K562 (cell line): ENCODE measurements at regions not wholly inside any gene's neighbourhood (a gene's known extent, or its start where the extent isn't known, plus 50 kb on each side); places are given as distances from the start of the nearest gene placed in this dataset.

ENCODE experiments used
- ATAC-seq: fragments of 200-7000 bp; cut with Tn5 transposase; 3 replicates; pipeline ENCODE4 v1.9.1; 2020; ENCODE audit warnings: moderate library complexity
- BruUV-seq: library from RNA; stranded (reverse); fragments of 400-500 nt; replicated peaks from 2 replicates; lab custom pipeline; 2021; lab: Mats Ljungman, UMichigan
- CTCF ChIA-PET: fragments of 300-600 bp; formaldehyde crosslinking; extraction: SDS; loops from one replicate; lab custom pipeline; 2021; ENCODE audit warnings: low intra/inter-chr PET ratio; lab: Yijun Ruan, JAX
- POLR2A ChIA-PET: fragments of 300-600, 350-650 bp; sonication (Branson Sonifier 250); formaldehyde crosslinking; extraction: SDS; loops from one replicate; lab custom pipeline; 2021; ENCODE audit warnings: antibody characterized with exemption, inconsistent platforms; lab: Yijun Ruan, JAX
- DNase-seq, 4 experiments: peaks; one replicate each; pipeline versions ENCODE4 v3.0.0 to v3.0.0-alpha.2; 2011 to 2018; ENCODE audit warnings: low spot score in 3 of 4, mixed read lengths in 3 of 4; ENCODE audit errors: extremely low read depth in 1 of 4
- FAIRE-seq: peaks from 2 replicates; lab custom pipeline; 2011; peaks lifted over from hg19 to GRCh38; lab: Jason Lieb, UNC
- H2AFZ ChIP-seq: 2 replicates; pipeline ENCODE4 v1.6.0; 2011; ENCODE audit warnings: low read depth, low read length, control low read depth, inconsistent platforms
- H3K27ac ChIP-seq: fragments of 200-600 bp; 3 replicates; pipeline ENCODE4 v1.8.0; 2011; ENCODE audit warnings: low read depth, mild to moderate bottlenecking, control low read depth, inconsistent platforms, low read length, moderate library complexity, mixed read lengths; ENCODE audit errors: extremely low read depth
- H3K27me3 ChIP-seq, 2 experiments: fragments of 300-600 bp in 1 of 2; 2 replicates in 1 of 2; 3 replicates in 1 of 2; pipeline versions ENCODE4 v1.6.0 to v1.8.0; 2011; ENCODE audit warnings: inconsistent platforms in 2 of 2, low read length in 2 of 2, mild to moderate bottlenecking in 1 of 2, mixed read lengths in 1 of 2, moderate library complexity in 1 of 2; ENCODE audit not compliant: control insufficient read depth in 2 of 2, insufficient read depth in 2 of 2
- H3K36me3 ChIP-seq: fragments of 300-600 bp; 3 replicates; pipeline ENCODE4 v1.8.0; 2011; ENCODE audit warnings: mild to moderate bottlenecking, low read length, inconsistent platforms; ENCODE audit not compliant: control insufficient read depth, insufficient read depth
- H3K4me1 ChIP-seq, 2 experiments: fragments of 200-600 bp in 1 of 2; replicated peaks in 1 of 2; 2 replicates in 1 of 2; 3 replicates in 1 of 2; pipeline versions ENCODE4 v1.5.1 to v1.8.0; 2011; ENCODE audit warnings: inconsistent platforms in 2 of 2, low read length in 2 of 2, mild to moderate bottlenecking in 1 of 2, mixed read lengths in 1 of 2, moderate library complexity in 1 of 2; ENCODE audit not compliant: control insufficient read depth in 2 of 2, insufficient read depth in 2 of 2
- H3K4me2 ChIP-seq: 2 replicates; pipeline ENCODE4 v1.6.1; 2011; ENCODE audit warnings: low read length, control low read depth, inconsistent platforms, mixed read lengths; ENCODE audit not compliant: insufficient read depth
- H3K4me3 ChIP-seq: fragments of 200-600 bp; sonication (generic), shearing (Covaris generic); 2 replicates; pipeline ENCODE4 v1.5.1; 2016; ENCODE audit warnings: control low read depth, inconsistent platforms
- H3K79me2 ChIP-seq: fragments of 200-600 bp; 3 replicates; pipeline ENCODE4 v1.8.0; 2011; ENCODE audit warnings: low read length, inconsistent platforms; ENCODE audit not compliant: control insufficient read depth, insufficient read depth
- H3K9ac ChIP-seq, 2 experiments: 2 replicates each; pipeline versions ENCODE4 v1.6.0 to v1.6.1; 2011; ENCODE audit warnings: low read depth in 2 of 2, low read length in 2 of 2, control low read depth in 1 of 2, inconsistent platforms in 1 of 2, mild to moderate bottlenecking in 1 of 2, mixed read lengths in 1 of 2; ENCODE audit not compliant: insufficient read depth in 1 of 2
- H3K9me1 ChIP-seq: one replicate; pipeline ENCODE4 v1.6.0; 2011; ENCODE audit warnings: inconsistent platforms, mild to moderate bottlenecking, low read length, moderate library complexity; ENCODE audit not compliant: control insufficient read depth, insufficient read depth
- H3K9me3 ChIP-seq: replicated peaks from 2 replicates; pipeline ENCODE4 v1.5.1; 2011; ENCODE audit warnings: low read depth, low read length, inconsistent platforms; ENCODE audit not compliant: control insufficient read depth, insufficient read depth
- H4K20me1 ChIP-seq: replicated peaks from 2 replicates; pipeline ENCODE4 v1.6.1; 2011; ENCODE audit warnings: low read length, inconsistent platforms, mixed read lengths; ENCODE audit not compliant: control insufficient read depth, insufficient read depth
- GATA2 ChIP-seq: sonication (generic); formaldehyde crosslinking; IDR thresholded peaks from 2 replicates; pipeline ENCODE4 v1.4.0; 2020; ENCODE audit warnings: mild to moderate bottlenecking, missing genetic modification reagents
- HDAC1 ChIP-seq, 2 experiments: fragments of 450-650 bp; IDR thresholded peaks; 2 replicates each; pipeline ENCODE4 v1.6.1; 2016 to 2017; ENCODE audit warnings: inconsistent platforms in 1 of 2, mild to moderate bottlenecking in 1 of 2, moderate library complexity in 1 of 2
- HDAC6 ChIP-seq: IDR thresholded peaks from 2 replicates; pipeline ENCODE4 v1.6.1; 2012; ENCODE audit warnings: low read depth, mild to moderate bottlenecking, control low read depth, inconsistent platforms, low read length, moderate library complexity
- KAT7 ChIP-seq: sonication (generic); formaldehyde crosslinking; IDR thresholded peaks from 2 replicates; pipeline ENCODE4 v1.8.0; 2022; ENCODE audit warnings: missing genetic modification reagents, mild to moderate bottlenecking, borderline replicate concordance
- PHF20 ChIP-seq: fragments of 450-650 bp; IDR thresholded peaks from 2 replicates; pipeline ENCODE4 v1.6.1; 2018; ENCODE audit not compliant: partially characterized antibody
- PHF21A ChIP-seq: fragments of 450-650 bp; IDR thresholded peaks from 2 replicates; pipeline ENCODE4 v1.6.1; 2017; ENCODE audit warnings: low read depth, borderline replicate concordance
- PML ChIP-seq: IDR thresholded peaks from 2 replicates; pipeline ENCODE4 v1.6.1; 2012; ENCODE audit warnings: low read length, inconsistent platforms
- PYGO2 ChIP-seq: fragments of 450-650 bp; IDR thresholded peaks from 2 replicates; pipeline ENCODE4 v1.6.1; 2016; ENCODE audit warnings: mild to moderate bottlenecking, missing genetic modification characterization, moderate library complexity, missing compliant biosample characterization
- RBM15 ChIP-seq: fragments of 200-400 bp; formaldehyde crosslinking; IDR thresholded peaks from 2 replicates; pipeline ENCODE4 v1.6.1; 2018; ENCODE audit warnings: mild to moderate bottlenecking, low read length, moderate library complexity; ENCODE audit not compliant: insufficient read depth
- ZNF140 ChIP-seq: fragments of 250-450 bp; sonication (Bioruptor Pico); IDR thresholded peaks from 2 replicates; pipeline ENCODE4 v1.8.0; 2021; ENCODE audit warnings: moderate library complexity, mild to moderate bottlenecking, inconsistent platforms
- ZNF263 ChIP-seq: sonication (generic); formaldehyde crosslinking; IDR thresholded peaks from 2 replicates; pipeline ENCODE4 v1.8.0; 2022; ENCODE audit warnings: mild to moderate bottlenecking, missing genetic modification reagents, borderline replicate concordance
- ZNF766 ChIP-seq: fragments of 200-800 bp; sonication (Bioruptor generic); conservative IDR thresholded peaks from 2 replicates; pipeline ENCODE4 v1.6.1; 2016; ENCODE audit warnings: missing genetic modification characterization, missing compliant biosample characterization
- WGBS: fragments of 100-300 bp; shearing (Covaris generic); methylation state at CpG from one replicate; pipeline ENCODE4 v1.1.6; 2016; ENCODE audit warnings: low coverage, mixed read lengths; ENCODE audit not compliant: insufficient coverage; ENCODE audit errors: missing lambda C conversion rate; 5-methylcytosine and 5-hydroxymethylcytosine counted together
- in situ Hi-C: fragments of 300-500 bp; cut with MboI; formaldehyde crosslinking; loops from 4 replicates; pipeline ENCODE4 v1.15.0; 2018; ENCODE audit warnings: inconsistent platforms, mixed read lengths
- intact Hi-C: fragments of 100-400 bp; cut with micrococcal nuclease; formaldehyde crosslinking; loops from 2 replicates; pipeline ENCODE4 v1.14.2; 2022
- TF ChIP-seq, protein P1 (sequence below): fragments of 450-650 bp; formaldehyde crosslinking; IDR thresholded peaks from 2 replicates; pipeline ENCODE4 v1.4.0; 2022; ENCODE audit warnings: missing genetic modification characterization
- TF ChIP-seq, protein P2 (sequence below): fragments of 250-450 bp; sonication (Bioruptor Pico); IDR thresholded peaks from 2 replicates; pipeline ENCODE4 v1.4.0; 2020
- TF ChIP-seq, protein P3 (sequence below): fragments of 450-650 bp; formaldehyde crosslinking; IDR thresholded peaks from 2 replicates; pipeline ENCODE4 v1.4.0; 2022; ENCODE audit warnings: missing genetic modification characterization
- TF ChIP-seq, protein P4 (sequence below), 2 experiments: fragments of 200-800 bp in 1 of 2; sonication (Bioruptor generic) in 1 of 2; sonication (generic) in 1 of 2; formaldehyde crosslinking in 1 of 2; IDR thresholded peaks in 1 of 2; conservative IDR thresholded peaks in 1 of 2; 2 replicates each; pipeline versions ENCODE4 v1.5.0 to v1.6.1; 2016 to 2020; ENCODE audit warnings: missing compliant biosample characterization in 1 of 2, missing genetic modification characterization in 1 of 2, missing genetic modification reagents in 1 of 2

DNA sequence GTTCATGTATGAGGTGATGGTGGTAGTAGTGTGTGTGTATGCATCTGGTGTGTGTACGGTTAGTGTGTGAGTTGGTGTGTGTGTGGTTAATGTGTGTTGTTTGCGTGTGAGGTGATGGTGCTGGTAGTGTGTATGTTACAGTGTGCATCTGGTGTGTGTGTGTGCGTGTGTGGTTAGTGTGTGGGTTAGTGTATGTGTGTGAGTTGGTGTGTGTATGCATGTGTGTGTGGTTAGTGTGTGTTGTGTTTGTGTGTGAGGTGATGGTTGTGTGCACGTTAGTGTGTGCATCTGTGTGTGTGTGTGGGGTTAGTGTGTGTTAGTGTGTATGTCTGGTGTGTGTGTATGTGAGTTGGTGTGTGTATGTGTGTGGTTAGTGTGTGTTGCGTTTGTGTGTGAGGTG, 153.0 kb downstream of the ACTR3B start:
- H3K79me2 ChIP-seq = no peaks in the 10 kb centered on the region
- no peak overlapping the region for H3K27ac ChIP-seq
- H3K9me1 ChIP-seq = no peaks in the 10 kb centered on the region
- H3K36me3 ChIP-seq = no peaks in the 10 kb centered on the region
- no peak for DNase-seq
- intact Hi-C loops (no loop called here), in situ Hi-C loops (no loop called here)
- peaks cover 17 to 41% of the 10 kb centered on the region in 2 experiments; a peak in 4 of 5 replicates for H3K27me3 ChIP-seq
- CTCF ChIA-PET = interaction anchor here (0.7 kb wide), 1 partner anchor 995 kb away, joined by 5 read pairs; no protein-coding TSS in a partner anchor
- POLR2A ChIA-PET = interaction anchor here (0.6 kb wide), 1 partner anchor 397 kb away, joined by 3 read pairs; no protein-coding TSS in a partner anchor
- WGBS = 2% methylated on average over 5 of the region's 5 CpGs
- H4K20me1 ChIP-seq = no peaks in the 10 kb centered on the region; the same call in 1 of the 2 replicates
- no peak overlapping the region for H2AFZ ChIP-seq
- BruUV-seq = no TSS peak
- ATAC-seq = no peak
- FAIRE-seq = peak; percentile 29
- no peak overlapping the region for H3K9ac ChIP-seq
- no peaks in the 10 kb centered on the region; the same call in 1 of the 2 replicates for H3K9me3 ChIP-seq
- no peak overlapping the region for H3K4me3 ChIP-seq
- 0 out of 5 replicates have a peak, but pooled peaks cover 0 to 3% of the 10 kb centered on the region in 2 experiments for H3K4me1 ChIP-seq
- no peak overlapping the region for H3K4me2 ChIP-seq
- TF ChIP-seq PHF21A = 0 out of 2 replicates have a peak, but pooled peaks have one; percentile 3
- TF ChIP-seq ZNF140 (CRISPR knock-in tag) = no peak
- TF ChIP-seq, protein P1, sequence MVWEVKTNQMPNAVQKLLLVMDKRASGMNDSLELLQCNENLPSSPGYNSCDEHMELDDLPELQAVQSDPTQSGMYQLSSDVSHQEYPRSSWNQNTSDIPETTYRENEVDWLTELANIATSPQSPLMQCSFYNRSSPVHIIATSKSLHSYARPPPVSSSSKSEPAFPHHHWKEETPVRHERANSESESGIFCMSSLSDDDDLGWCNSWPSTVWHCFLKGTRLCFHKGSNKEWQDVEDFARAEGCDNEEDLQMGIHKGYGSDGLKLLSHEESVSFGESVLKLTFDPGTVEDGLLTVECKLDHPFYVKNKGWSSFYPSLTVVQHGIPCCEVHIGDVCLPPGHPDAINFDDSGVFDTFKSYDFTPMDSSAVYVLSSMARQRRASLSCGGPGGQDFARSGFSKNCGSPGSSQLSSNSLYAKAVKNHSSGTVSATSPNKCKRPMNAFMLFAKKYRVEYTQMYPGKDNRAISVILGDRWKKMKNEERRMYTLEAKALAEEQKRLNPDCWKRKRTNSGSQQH = 0 out of 2 replicates have a peak, but pooled peaks have one; percentile 0
- TF ChIP-seq ZNF766 = no peak
- TF ChIP-seq HDAC6 = no peak
- 0 out of 4 replicates have a peak, but pooled peaks of 1 of the 2 experiments have one; percentile 32 for TF ChIP-seq HDAC1 (IDR thresholded peaks at IDR 0.05)
- TF ChIP-seq, protein P2, sequence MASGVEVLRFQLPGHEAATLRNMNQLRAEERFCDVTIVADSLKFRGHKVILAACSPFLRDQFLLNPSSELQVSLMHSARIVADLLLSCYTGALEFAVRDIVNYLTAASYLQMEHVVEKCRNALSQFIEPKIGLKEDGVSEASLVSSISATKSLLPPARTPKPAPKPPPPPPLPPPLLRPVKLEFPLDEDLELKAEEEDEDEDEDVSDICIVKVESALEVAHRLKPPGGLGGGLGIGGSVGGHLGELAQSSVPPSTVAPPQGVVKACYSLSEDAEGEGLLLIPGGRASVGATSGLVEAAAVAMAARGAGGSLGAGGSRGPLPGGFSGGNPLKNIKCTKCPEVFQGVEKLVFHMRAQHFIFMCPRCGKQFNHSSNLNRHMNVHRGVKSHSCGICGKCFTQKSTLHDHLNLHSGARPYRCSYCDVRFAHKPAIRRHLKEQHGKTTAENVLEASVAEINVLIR (CRISPR knock-in tag) = no peak
- no peak for TF ChIP-seq ZNF263 (CRISPR knock-in tag)
- peak; percentile 28 for TF ChIP-seq PHF20
- TF ChIP-seq, protein P3, sequence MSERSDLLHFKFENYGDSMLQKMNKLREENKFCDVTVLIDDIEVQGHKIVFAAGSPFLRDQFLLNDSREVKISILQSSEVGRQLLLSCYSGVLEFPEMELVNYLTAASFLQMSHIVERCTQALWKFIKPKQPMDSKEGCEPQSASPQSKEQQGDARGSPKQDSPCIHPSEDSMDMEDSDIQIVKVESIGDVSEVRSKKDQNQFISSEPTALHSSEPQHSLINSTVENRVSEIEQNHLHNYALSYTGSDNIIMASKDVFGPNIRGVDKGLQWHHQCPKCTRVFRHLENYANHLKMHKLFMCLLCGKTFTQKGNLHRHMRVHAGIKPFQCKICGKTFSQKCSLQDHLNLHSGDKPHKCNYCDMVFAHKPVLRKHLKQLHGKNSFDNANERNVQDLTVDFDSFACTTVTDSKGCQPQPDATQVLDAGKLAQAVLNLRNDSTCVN (CRISPR knock-in tag) = peak; percentile 48; the same call in 1 of the 2 replicates
- TF ChIP-seq PML = no peak
- TF ChIP-seq RBM15 = no peak
- no peak for TF ChIP-seq PYGO2 (tag)
- TF ChIP-seq, protein P4, sequence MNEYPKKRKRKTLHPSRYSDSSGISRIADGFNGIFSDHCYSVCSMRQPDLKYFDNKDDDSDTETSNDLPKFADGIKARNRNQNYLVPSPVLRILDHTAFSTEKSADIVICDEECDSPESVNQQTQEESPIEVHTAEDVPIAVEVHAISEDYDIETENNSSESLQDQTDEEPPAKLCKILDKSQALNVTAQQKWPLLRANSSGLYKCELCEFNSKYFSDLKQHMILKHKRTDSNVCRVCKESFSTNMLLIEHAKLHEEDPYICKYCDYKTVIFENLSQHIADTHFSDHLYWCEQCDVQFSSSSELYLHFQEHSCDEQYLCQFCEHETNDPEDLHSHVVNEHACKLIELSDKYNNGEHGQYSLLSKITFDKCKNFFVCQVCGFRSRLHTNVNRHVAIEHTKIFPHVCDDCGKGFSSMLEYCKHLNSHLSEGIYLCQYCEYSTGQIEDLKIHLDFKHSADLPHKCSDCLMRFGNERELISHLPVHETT (CRISPR knock-in tag; conservative IDR thresholded peaks at IDR 0.05 in 1 of 2, IDR thresholded peaks at IDR 0.05 in 1 of 2) = no peak
- no peak for TF ChIP-seq GATA2
- no peak for TF ChIP-seq KAT7 (CRISPR knock-in tag)
